ENCODE measurements at regions not wholly inside any gene's neighbourhood (a gene's known extent, or its start where the extent isn't known, plus 50 kb on each side); places are given as distances from the start of the nearest gene placed in this dataset.

DNA sequence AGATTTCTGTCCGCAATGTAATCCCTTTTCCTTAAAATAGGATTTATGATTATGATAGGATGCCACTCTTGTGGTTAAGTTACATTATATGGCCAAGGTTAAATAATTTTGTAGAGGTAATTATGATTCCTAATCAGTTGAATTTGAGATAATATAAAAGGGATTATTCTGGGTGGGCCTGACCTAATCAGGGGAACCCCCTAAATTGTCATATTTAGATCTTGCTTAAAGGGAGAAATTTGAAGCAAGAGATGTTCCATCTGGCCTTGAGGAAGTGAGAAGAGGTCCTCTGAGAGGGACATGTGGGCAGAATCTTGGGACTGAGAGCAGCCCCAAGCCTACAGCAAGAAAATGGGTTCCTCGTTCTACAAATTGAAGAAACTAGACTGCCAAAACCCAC lies 1550.1 kb upstream of the TENM4 start:
- Histone ChIP-seq H3K4me3 (replicated peaks in 1 of 3; ENCODE audit: insufficient read depth in 1 of 3, low read depth in 1 of 3, low read length in 3 of 3) (no peak overlapping the region), H3K27ac (ENCODE audit: insufficient read depth, low read depth, low read length) (no peak overlapping the region), H3K4me1 (ENCODE audit: control insufficient read depth, extremely low read depth, insufficient read depth, low read length) (no peaks in the 10 kb centered on the region), H3K9ac (replicated peaks; ENCODE audit: extremely low read depth, insufficient read depth, low read length) (no peak overlapping the region), H3K27me3 (ENCODE audit: control insufficient read depth in 2 of 2, insufficient read depth in 2 of 2, low read length in 2 of 2) (no peaks in the 10 kb centered on the region), H3K9me3 (replicated peaks; ENCODE audit: control insufficient read depth, insufficient read depth, low read length) (no peaks in the 10 kb centered on the region), H2AFZ (ENCODE audit: low read depth, low read length) (no peak overlapping the region), H3K36me3 (ENCODE audit: control insufficient read depth in 2 of 2, extremely low read depth in 1 of 2, insufficient read depth in 2 of 2, low read length in 2 of 2) (no peaks in the 10 kb centered on the region), H3K9me1 (replicated peaks; ENCODE audit: control insufficient read depth, extremely low read depth, insufficient read depth, low read length) (no peaks in the 10 kb centered on the region), H4K20me1 (replicated peaks; ENCODE audit: control insufficient read depth, extremely low read depth, insufficient read depth, low read length) (no peaks in the 10 kb centered on the region), H3K79me2 (ENCODE audit: control insufficient read depth, insufficient read depth, low read length) (no peaks in the 10 kb centered on the region), H3K4me2 (ENCODE audit: insufficient read depth, low read length) (no peak overlapping the region)
- no peak for FAIRE-seq
- POLR2A ChIA-PET = no interaction called here
- TF ChIP-seq FOS (IDR thresholded peaks at IDR 0.05; ENCODE audit: borderline replicate concordance, insufficient read depth, low read length) = no peak
- no peak for TF ChIP-seq JUN (IDR thresholded peaks at IDR 0.05; ENCODE audit: borderline replicate concordance, insufficient read depth, insufficient read length, low read depth)
- TF ChIP-seq, protein P1, sequence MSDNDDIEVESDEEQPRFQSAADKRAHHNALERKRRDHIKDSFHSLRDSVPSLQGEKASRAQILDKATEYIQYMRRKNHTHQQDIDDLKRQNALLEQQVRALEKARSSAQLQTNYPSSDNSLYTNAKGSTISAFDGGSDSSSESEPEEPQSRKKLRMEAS (IDR thresholded peaks at IDR 0.05; ENCODE audit: insufficient read depth, insufficient read length) = no peak
- no peak for TF ChIP-seq POLR2AphosphoS5 (IDR thresholded peaks at IDR 0.05; ENCODE audit: insufficient read depth, low read depth, low read length)
- TF ChIP-seq EZH2 (IDR thresholded peaks at IDR 0.05; ENCODE audit: borderline replicate concordance, low read depth, low read length, severe bottlenecking) = no peak
- TF ChIP-seq POLR2A (IDR thresholded peaks at IDR 0.05; ENCODE audit: low read depth, low read length) = no peak
- TF ChIP-seq, protein P2, sequence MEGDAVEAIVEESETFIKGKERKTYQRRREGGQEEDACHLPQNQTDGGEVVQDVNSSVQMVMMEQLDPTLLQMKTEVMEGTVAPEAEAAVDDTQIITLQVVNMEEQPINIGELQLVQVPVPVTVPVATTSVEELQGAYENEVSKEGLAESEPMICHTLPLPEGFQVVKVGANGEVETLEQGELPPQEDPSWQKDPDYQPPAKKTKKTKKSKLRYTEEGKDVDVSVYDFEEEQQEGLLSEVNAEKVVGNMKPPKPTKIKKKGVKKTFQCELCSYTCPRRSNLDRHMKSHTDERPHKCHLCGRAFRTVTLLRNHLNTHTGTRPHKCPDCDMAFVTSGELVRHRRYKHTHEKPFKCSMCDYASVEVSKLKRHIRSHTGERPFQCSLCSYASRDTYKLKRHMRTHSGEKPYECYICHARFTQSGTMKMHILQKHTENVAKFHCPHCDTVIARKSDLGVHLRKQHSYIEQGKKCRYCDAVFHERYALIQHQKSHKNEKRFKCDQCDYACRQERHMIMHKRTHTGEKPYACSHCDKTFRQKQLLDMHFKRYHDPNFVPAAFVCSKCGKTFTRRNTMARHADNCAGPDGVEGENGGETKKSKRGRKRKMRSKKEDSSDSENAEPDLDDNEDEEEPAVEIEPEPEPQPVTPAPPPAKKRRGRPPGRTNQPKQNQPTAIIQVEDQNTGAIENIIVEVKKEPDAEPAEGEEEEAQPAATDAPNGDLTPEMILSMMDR (IDR thresholded peaks at IDR 0.05; ENCODE audit: extremely low read depth in 1 of 2, insufficient read depth in 1 of 2, low read depth in 1 of 2, low read length in 2 of 2) = no peak
- TF ChIP-seq GATA2 (IDR thresholded peaks at IDR 0.05; ENCODE audit: insufficient read depth, insufficient read length, low read depth, low read length) = no peak
- CTCF ChIA-PET = no interaction called here
- BruUV-seq (replicated peaks) = no TSS peak
- no peak for DNase-seq (ENCODE audit: low read depth, low spot score)
- dilution Hi-C loops (cut with MboI; ENCODE audit: extremely low pct_ligation_motif_present, low sequenced_read_pairs) (no loop called here), intact Hi-C loops (cut with micrococcal nuclease) (no loop called here)
